ENCODE measurements at regions not wholly inside any gene's neighbourhood (a gene's known extent, or its start where the extent isn't known, plus 50 kb on each side); places are given as distances from the start of the nearest gene placed in this dataset.

- no peak for TF ChIP-seq CTCF (conservative IDR thresholded peaks at IDR 0.05; ENCODE audit: low read depth, low read length)
- TF ChIP-seq EZH2phosphoT487 (IDR thresholded peaks at IDR 0.05; ENCODE audit: borderline replicate concordance, low read length) = no peak
- no peak for TF ChIP-seq EZH2 (IDR thresholded peaks at IDR 0.05; ENCODE audit: low read length, unreplicated experiment)
Measured at GRCh38 chr11:103845331-103845730, 191.1 kb upstream of the DDI1 start.
